ENCODE measurements at regions not wholly inside any gene's neighbourhood (a gene's known extent, or its start where the extent isn't known, plus 50 kb on each side); places are given as distances from the start of the nearest gene placed in this dataset.

GRCh38 chr14:89613260-89614008, 196.4 kb upstream of the FOXN3 start:
- Histone ChIP-seq H3K4me3 (ENCODE audit: low read length) (no peak overlapping the region), H3K9me3 (ENCODE audit: control insufficient read depth, low read length) (no peaks in the 10 kb centered on the region), H3K27me3 (ENCODE audit: control insufficient read depth, insufficient read depth, low read length, poor library complexity, severe bottlenecking) (no peaks in the 10 kb centered on the region), H3K36me3 (ENCODE audit: control insufficient read depth, insufficient read depth, low read length) (no peaks in the 10 kb centered on the region), H3K9ac (ENCODE audit: extremely low read depth, low read length, poor library complexity, severe bottlenecking) (no peak overlapping the region), H3K4me1 (ENCODE audit: control insufficient read depth, insufficient read depth, low read length) (peaks cover 14% of the 10 kb centered on the region), H3K27ac (ENCODE audit: low read depth, low read length) (no peak overlapping the region)
- 66% methylated on average over 2 of the region's 5 CpGs; no CpG with 5 or more reads in 1 of the 2 experiments for WGBS, 2 experiments (ENCODE audit: insufficient coverage in 1 of 2, insufficient read length in 1 of 2)
- H3K4me3 Mint-ChIP-seq: no peak overlapping the region
- H3K27me3 Mint-ChIP-seq (ENCODE audit: insufficient read depth): no peaks in the 10 kb centered on the region
- peaks cover 54% of the 10 kb centered on the region for H3K4me1 Mint-ChIP-seq
- H3K36me3 Mint-ChIP-seq (ENCODE audit: low read depth): peaks cover 7% of the 10 kb centered on the region
- TF ChIP-seq, protein P1, sequence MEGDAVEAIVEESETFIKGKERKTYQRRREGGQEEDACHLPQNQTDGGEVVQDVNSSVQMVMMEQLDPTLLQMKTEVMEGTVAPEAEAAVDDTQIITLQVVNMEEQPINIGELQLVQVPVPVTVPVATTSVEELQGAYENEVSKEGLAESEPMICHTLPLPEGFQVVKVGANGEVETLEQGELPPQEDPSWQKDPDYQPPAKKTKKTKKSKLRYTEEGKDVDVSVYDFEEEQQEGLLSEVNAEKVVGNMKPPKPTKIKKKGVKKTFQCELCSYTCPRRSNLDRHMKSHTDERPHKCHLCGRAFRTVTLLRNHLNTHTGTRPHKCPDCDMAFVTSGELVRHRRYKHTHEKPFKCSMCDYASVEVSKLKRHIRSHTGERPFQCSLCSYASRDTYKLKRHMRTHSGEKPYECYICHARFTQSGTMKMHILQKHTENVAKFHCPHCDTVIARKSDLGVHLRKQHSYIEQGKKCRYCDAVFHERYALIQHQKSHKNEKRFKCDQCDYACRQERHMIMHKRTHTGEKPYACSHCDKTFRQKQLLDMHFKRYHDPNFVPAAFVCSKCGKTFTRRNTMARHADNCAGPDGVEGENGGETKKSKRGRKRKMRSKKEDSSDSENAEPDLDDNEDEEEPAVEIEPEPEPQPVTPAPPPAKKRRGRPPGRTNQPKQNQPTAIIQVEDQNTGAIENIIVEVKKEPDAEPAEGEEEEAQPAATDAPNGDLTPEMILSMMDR (conservative IDR thresholded peaks at IDR 0.05): no peak
- DNase-seq: no peak
- H3K9me3 Mint-ChIP-seq: no peaks in the 10 kb centered on the region
- H3K27ac Mint-ChIP-seq: peak overlapping the region; percentile 27

GRCh38 chr14:89609500-89610100, 192.6 kb upstream of the FOXN3 start:
- TF ChIP-seq, protein P1 (conservative IDR thresholded peaks at IDR 0.05): no peak
- 93 to 94% methylated on average over 11 to 12 of the region's 12 CpGs for WGBS, 2 experiments (ENCODE audit: insufficient coverage in 1 of 2, insufficient read length in 1 of 2)

DNA sequence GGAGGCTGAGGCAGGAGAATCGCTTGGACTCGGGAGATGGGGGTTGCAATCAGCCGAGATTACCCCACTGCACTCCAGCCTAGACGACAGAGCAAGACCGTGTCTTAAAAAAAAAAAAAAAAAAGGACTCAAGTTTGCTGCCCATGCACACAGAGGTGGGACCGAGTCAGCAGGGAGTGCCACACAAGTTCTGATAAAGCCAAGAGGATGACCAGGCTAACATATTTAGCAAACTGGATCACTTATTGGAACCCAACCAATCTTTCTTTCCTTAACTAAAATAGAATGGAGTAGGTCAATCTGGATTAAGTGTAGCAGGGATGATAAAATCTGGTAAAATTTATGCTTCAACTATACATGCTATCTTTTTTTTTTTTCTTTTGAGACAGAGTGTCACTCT, 190.4 kb upstream of the FOXN3 start:
- Histone ChIP-seq H3K36me3 (ENCODE audit: control insufficient read depth, insufficient read depth, low read length) (no peaks in the 10 kb centered on the region), H3K27ac (ENCODE audit: low read depth, low read length) (no peak overlapping the region), H3K4me3 (ENCODE audit: low read length) (no peak overlapping the region), H3K9ac (ENCODE audit: extremely low read depth, low read length, poor library complexity, severe bottlenecking) (no peak overlapping the region), H3K27me3 (ENCODE audit: control insufficient read depth, insufficient read depth, low read length, poor library complexity, severe bottlenecking) (no peaks in the 10 kb centered on the region), H3K4me1 (ENCODE audit: control insufficient read depth, insufficient read depth, low read length) (no peaks in the 10 kb centered on the region), H3K9me3 (ENCODE audit: control insufficient read depth, low read length) (peaks cover 9% of the 10 kb centered on the region)
- Mint-ChIP-seq H3K36me3 (ENCODE audit: low read depth) (peaks cover 8% of the 10 kb centered on the region), H3K4me1 (peaks cover 23% of the 10 kb centered on the region), H3K9me3 (peaks cover 5% of the 10 kb centered on the region), H3K27me3 (ENCODE audit: insufficient read depth) (no peaks in the 10 kb centered on the region), H3K27ac (no peak overlapping the region), H3K4me3 (no peak overlapping the region)
- 87 to 92% methylated on average over 3 to 6 of the region's 6 CpGs for WGBS, 2 experiments (ENCODE audit: insufficient coverage in 1 of 2, insufficient read length in 1 of 2)
- TF ChIP-seq, protein P1 (conservative IDR thresholded peaks at IDR 0.05): no peak
- DNase-seq: no peak

More at GRCh38 chr14:89609500-89610100, 192.6 kb upstream of the FOXN3 start:
- H3K36me3 ChIP-seq (ENCODE audit: control insufficient read depth, insufficient read depth, low read length): no peaks in the 10 kb centered on the region
- Mint-ChIP-seq H3K27ac (no peak overlapping the region), H3K27me3 (ENCODE audit: insufficient read depth) (no peaks in the 10 kb centered on the region), H3K36me3 (ENCODE audit: low read depth) (peaks cover 9% of the 10 kb centered on the region), H3K9me3 (peaks cover 5% of the 10 kb centered on the region), H3K4me1 (peaks cover 22% of the 10 kb centered on the region), H3K4me3 (no peak overlapping the region)
- H3K9me3 ChIP-seq (ENCODE audit: control insufficient read depth, low read length): peaks cover 9% of the 10 kb centered on the region
- peaks cover 7% of the 10 kb centered on the region for H3K4me1 ChIP-seq (ENCODE audit: control insufficient read depth, insufficient read depth, low read length)
- DNase-seq: no peak
- no peak overlapping the region for H3K27ac ChIP-seq (ENCODE audit: low read depth, low read length)
- no peaks in the 10 kb centered on the region for H3K27me3 ChIP-seq (ENCODE audit: control insufficient read depth, insufficient read depth, low read length, poor library complexity, severe bottlenecking)
- no peak overlapping the region for H3K9ac ChIP-seq (ENCODE audit: extremely low read depth, low read length, poor library complexity, severe bottlenecking)
- no peak overlapping the region for H3K4me3 ChIP-seq (ENCODE audit: low read length)
